CD4-positive, alpha-beta T cell treated with Interferon alpha-2 for 1 hour (primary cell): ENCODE measurements at regions not wholly inside any gene's neighbourhood (a gene's known extent, or its start where the extent isn't known, plus 50 kb on each side); places are given as distances from the start of the nearest gene placed in this dataset.

Source experiments
- DNase-seq, 2 donors: peaks; one replicate each; pipeline ENCODE4 v3.0.0-alpha.2; 2020 to 2022

- DNase-seq, result no peak
These were observed 257.4 kb upstream of the AGA start for GRCh38 chr4:177699365-177700213.

- no peak for DNase-seq
These were observed 264.7 kb upstream of the AGA start for GRCh38 chr4:177706916-177707315.

GRCh38 chr4:177713454-177713853 is 271.2 kb upstream of the AGA start:
- DNase-seq, result no peak

- no peak for DNase-seq
These were observed 275.2 kb upstream of the AGA start for GRCh38 chr4:177717407-177717806.

GRCh38 chr4:177718514-177718913 is 276.3 kb upstream of the AGA start:
- no peak for DNase-seq

- no peak for DNase-seq
These were observed 283.9 kb upstream of the AGA start for GRCh38 chr4:177726111-177726510.

- DNase-seq, result no peak
These were observed 286.3 kb upstream of the AGA start for GRCh38 chr4:177728361-177729152.

- no peak for DNase-seq
These were observed 287.4 kb upstream of the AGA start for GRCh38 chr4:177729681-177730080.

GRCh38 chr4:177737387-177737940 is 295.2 kb upstream of the AGA start:
- DNase-seq, result no peak

- no peak for DNase-seq
These were observed 298.3 kb upstream of the AGA start for GRCh38 chr4:177740563-177740962.

- DNase-seq, result no peak
These were observed 317.5 kb upstream of the AGA start for GRCh38 chr4:177759729-177760128.

GRCh38 chr4:177761692-177762091 is 319.5 kb upstream of the AGA start:
- no peak for DNase-seq

- DNase-seq, result no peak
These were observed 326.9 kb upstream of the AGA start for GRCh38 chr4:177769155-177769554.

- DNase-seq, result no peak
These were observed 328.5 kb upstream of the AGA start for GRCh38 chr4:177770776-177771175.

- DNase-seq, result no peak
These were observed 329.4 kb upstream of the AGA start for GRCh38 chr4:177771645-177772044.

GRCh38 chr4:177778623-177779022 is 336.4 kb upstream of the AGA start:
- no peak for DNase-seq

GRCh38 chr4:177785000-177785399 is 342.8 kb upstream of the AGA start:
- no peak for DNase-seq

GRCh38 chr4:177789610-177790009 is 347.4 kb upstream of the AGA start:
- no peak for DNase-seq

- DNase-seq, result no peak
These were observed 349.0 kb upstream of the AGA start for GRCh38 chr4:177791188-177791587.

- no peak for DNase-seq
These were observed 354.6 kb upstream of the AGA start for GRCh38 chr4:177796841-177797240.

GRCh38 chr4:177798161-177798560 is 355.9 kb upstream of the AGA start:
- no peak for DNase-seq

GRCh38 chr4:177802162-177802561 is 359.9 kb upstream of the AGA start:
- no peak for DNase-seq

GRCh38 chr4:177802661-177803060 is 360.4 kb upstream of the AGA start:
- no peak for DNase-seq

GRCh38 chr4:177803151-177803550 is 360.9 kb upstream of the AGA start:
- no peak for DNase-seq
